Mucosa of gallbladder (tissue), 1 donor: ENCODE measurements at regions not wholly inside any gene's neighbourhood (a gene's known extent, or its start where the extent isn't known, plus 50 kb on each side); places are given as distances from the start of the nearest gene placed in this dataset.

Source experiments
- DNase-seq: peaks from one replicate; pipeline ENCODE4 v3.0.0-alpha.2; 2020; ENCODE audit warnings: low spot score
- donor health status: DM: no; HTN: no; CAD: no.

DNA sequence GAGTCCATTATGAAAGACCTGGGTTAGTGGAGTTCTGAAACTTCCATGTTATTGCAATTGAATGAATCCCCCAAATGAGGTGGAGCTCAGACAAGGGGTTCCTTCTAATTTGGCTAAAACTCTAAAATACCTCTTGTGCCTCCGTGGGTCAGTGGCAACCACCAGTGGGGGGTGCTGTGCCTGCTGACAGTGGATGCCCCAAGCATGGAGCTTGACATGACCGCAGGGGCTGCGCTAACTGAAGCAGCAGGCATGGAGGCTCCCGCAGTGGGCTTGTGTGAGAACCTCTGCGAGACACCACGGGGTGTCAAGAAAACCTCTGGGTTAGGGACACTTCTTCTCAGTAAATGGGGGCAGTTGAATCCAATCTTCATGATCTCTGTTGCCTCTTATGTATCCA, 200.5 kb downstream of the DRD1 start:
- no peak for DNase-seq

DNA sequence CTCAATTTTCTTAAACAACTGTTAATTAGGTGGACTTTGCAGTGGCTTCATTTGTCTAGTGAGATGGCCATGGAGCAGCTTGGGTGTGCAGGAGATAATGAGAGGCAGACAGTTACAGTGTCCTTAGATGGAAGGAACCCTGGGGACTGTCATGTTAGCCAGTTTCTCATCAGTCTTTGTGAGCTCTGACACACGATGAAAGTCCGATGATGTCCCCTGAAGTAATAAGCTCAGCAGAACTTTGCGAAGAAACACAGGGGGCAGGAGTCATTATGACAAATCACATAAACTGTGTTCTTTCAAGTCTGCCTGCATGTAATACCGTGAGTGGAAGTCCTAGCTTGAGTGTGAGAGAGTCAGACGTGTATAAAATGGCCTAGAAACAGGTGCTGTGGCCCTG, 201.8 kb downstream of the DRD1 start:
- DNase-seq, result no peak

DNA sequence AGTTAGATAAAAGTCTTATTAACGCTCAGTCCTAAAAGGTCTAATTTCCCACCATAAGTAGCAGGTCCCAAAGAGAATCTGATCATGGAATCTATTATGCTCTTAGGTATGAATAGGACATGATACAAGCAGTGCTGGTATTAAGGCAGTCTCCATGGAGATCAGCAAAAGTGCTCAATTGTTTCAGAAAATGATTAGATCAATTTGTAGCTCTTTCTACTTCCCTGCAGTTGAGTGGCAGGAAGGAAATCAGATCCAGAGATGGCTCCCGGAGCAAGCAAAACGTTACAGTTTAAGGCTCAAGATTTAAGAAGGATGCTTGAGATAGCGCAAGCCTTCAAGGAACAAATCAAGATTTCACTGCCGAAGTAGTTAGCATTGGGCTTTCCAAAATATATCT, 205.7 kb downstream of the DRD1 start:
- no peak for DNase-seq

DNA sequence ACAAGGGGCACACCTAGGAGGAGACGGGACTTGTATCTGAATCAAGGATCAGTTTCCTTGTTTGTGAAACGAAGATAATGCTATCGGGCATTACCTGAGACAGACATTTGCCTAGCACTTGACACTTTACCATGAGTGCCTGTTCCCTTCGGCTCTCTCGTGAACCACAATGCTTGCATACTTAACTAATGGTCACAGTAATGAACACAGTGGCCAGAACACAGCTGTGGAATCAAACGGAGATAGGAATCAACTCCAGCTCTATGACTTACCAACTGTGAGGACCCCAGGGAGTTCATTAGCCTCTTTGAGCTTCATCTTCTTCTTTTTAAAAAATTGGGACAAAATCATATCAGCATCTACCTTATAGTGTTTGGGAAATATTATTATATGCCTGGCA, 207.8 kb downstream of the DRD1 start:
- no peak for DNase-seq

DNA sequence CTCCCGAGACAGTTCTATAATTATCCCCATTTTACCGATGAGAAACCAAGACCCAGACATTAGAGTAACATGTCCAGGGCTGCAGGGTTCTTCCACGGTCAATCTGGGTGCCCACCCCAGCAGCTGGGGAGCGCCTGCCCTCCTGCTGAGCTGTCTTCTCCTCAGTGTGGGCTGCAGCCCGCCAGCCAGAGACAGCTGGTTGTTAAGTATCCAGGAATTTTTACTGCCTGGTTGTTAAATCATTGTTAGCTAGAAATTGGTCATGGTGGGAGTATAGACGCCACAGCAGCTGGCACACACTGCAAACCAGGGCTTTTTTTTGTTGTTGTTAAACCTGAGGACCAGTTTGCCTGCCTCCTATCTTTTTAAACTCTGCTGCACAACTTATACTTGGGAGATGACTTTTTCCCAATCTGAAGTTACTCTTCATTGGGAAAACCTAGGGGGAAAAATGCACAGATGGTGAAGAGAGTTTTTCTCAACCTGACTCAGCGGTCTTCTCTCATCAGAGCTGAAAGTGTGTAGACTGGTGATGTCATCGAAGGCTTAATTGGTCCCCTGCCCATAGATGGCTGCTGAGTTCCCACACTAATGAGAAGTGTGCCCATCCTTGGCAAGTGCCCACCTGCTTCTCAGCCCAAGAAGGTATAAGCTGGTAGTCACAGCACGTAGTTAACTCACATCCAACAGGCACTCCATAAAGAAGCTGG, 208.6 kb downstream of the DRD1 start:
- DNase-seq, result no peak

DNA sequence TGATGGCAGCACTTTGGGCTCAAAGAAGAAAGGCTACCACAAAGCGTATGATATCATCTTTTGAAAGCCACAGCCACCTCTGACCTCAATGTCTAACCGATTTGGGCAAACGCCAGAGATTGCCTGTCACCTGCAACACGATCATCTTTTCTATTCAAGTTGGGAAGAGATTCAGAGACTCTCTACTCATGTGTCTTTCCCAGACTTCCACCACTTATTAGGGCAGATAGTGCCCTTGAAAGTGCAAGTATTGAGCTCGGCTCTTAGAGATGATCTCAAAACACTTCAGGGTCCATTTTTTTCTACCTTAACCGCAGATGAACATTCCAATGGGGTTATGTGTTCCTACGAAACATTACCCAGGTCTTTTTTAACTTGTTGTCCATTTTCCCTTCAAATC, 213.7 kb downstream of the DRD1 start:
- DNase-seq, result no peak

DNA sequence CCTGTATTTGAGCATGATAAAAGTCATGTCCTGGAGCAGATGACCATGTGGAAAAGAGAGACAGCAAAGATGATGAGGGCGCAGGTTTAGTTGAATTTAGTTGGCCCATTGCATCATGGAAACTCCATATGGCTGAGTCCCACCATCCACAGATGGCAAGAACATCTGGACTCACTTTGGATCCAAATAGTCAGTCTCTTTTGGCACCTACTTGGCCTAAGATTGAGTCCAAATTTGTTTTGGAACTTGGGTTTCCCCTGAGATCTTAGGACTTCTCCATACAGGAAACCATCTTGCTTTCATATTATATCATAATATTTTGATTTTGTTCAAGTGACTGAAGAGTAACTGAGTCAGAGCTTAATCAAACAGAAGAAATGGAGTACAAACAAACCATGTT, 217.5 kb downstream of the DRD1 start:
- no peak for DNase-seq

DNA sequence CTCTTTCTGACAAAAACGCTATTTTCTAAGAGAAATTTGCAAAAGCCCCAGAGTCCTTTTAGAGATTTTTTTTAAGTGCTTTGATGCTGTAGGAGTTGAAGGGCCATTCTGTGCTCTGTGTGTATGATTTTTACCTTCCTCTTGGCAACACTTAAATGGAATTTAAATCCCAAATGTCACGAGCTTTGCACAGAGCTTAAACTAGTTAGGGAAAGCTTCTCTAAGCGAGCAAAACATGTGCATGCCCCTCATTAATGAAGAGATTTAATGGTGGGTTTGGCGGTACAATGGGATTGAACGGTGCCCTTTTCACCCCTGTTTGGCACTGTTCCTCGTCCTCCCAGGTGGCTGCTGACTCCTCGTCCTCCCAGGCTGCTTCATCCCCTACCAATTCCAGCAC, 220.7 kb downstream of the DRD1 start:
- DNase-seq, result no peak

DNA sequence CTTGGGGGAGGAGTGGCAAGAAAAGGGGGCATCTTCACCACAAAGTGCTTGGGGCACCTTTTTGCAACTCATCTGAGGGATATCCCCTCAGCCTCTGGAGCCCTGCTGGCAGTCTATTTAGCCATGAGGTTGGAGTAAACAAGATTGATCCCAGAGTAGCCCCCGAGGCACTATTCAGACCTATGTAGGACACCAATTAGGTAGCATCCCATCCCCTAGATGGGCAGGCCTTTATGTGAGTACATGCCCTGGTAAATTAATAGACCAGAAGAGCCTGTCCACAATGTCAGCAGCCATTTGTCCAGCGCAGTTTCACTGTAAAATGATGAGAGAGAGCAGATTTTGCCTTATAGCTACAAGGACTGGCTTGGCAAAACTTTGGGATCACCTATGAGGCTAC, 221.4 kb downstream of the DRD1 start:
- DNase-seq, result no peak

DNA sequence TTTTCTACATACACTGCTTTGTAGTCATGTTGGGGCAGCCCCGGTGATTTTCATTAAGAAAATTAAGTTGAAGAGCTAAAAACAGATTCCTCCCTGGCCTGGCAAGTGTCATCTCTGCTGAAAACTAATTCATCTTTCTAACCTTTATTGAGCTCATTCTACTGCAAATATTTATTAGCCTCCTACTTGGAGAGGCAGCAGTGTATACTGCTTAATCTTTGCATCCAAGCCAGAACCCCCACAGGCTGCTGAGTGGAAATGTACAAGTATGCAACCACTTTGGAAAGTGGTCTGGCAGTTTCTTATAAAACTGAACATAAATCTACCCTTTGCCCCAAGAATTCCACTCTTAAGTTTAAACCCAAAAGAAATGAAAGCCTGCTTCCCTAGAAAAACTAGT, 223.4 kb downstream of the DRD1 start:
- no peak for DNase-seq

DNA sequence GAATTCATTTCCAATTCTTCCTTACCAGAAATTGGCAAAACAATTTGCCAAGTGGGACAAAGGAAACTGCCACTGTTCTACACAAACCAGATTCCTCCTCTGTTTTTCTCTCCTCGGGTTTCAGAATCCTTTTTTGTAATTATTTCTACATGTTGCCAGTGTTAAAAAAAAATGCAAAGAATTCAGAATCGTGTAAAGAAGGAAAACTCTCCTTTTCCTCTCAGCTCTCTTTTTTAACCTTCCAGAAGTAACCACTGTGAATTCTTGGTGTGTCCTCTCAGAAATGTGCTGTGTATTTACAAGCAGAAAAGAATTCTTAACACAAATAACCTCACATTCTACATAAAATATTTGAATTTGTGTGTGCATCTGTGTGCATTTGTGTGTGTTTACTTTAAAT, 224.6 kb downstream of the DRD1 start:
- no peak for DNase-seq

DNA sequence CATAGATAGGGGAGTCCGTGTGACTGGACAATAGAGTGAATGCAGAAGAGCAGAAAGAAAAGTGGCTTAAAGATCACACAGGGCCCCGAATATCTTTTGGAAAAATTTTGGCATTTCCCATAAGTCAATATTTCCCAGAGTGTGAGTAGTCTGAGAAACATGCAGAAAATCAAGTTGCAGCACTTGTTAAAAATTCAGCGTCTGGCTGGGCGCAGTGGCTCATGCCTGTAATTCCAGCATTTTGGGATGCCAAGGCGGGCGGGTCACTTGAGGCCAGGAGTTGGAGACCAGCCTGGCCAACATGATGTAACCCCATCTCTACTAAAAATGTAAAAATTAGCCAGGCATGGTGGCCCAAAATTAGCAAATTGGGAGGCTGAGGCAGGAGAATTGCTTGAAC, 227.0 kb downstream of the DRD1 start:
- DNase-seq, result peak; percentile 36

DNA sequence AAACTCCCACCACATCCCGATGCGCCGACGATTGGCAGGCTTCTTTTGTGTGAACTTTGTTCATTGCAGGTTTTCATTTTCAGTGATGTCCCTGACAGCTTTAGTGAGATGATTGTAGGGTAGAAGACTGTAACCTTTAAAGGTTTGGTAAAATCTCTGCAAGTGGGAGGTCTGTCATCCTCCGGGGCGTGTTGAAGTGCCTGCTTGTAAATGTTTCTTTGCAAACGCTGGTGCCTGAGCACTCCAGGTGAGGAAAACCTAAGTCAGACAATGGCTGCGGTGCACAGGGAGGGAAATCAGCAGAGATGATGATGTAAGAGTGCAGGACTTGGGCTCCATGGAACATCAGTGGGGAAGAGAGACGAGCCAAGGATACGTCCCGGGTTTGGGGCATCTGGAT, 228.1 kb downstream of the DRD1 start:
- DNase-seq, result no peak

DNA sequence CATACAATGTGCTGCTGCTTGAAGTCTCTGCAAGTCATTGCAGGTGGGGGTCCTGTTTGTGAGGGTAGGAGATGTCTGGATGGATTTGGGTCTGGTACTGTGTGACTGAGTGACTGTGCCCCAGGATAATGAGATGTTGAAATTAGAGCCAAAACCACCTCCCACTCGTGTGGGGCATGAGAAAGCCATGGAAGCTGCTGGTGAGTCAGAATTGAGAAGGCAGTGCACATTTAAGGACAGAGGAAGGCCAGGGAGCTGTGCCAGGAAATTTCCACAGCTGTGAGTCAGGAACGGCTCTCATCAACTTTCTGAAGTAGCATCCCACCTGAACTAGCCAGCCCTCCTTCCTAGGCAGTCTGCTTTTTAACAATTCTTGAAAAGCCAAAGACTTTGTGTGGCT, 229.8 kb downstream of the DRD1 start:
- peak; percentile 18 for DNase-seq

DNA sequence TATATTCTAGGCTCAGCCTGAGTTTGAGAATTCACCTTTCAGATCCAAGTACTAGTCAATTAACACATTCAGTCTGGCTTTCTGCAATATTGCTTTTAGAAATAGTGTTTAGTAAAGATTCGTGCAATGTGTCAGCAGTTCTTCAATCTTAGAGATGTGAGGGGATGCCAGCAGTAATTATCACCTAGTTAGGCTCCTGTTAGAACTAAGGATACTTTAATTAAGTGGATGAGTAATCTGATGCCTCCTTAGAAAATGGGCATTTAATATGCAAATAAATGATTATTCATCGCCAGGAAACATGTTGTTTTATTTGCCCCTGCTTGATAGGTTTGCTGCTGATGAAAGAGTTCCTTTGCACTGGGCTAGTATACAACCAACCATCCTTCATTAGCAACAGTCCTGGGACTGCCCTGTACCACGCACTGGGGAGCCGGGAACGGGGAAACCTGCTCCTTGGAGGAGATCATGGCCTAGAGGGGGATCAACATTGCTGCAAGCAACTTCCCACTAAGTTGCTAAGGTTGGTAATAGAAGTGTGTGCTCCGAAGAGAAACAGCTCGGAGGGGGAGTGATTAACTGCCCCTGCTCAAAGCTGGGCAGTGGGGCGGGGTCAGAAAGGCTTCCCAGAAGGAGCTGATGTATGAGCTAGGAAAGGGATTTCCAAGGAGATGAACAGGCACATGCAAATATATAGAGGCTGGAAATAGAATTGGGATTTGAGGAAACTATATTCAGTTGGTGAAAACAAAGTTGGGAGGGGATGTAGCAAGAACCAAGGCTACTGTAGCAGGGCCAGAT, 231.8 kb downstream of the DRD1 start:
- DNase-seq, result no peak

DNA sequence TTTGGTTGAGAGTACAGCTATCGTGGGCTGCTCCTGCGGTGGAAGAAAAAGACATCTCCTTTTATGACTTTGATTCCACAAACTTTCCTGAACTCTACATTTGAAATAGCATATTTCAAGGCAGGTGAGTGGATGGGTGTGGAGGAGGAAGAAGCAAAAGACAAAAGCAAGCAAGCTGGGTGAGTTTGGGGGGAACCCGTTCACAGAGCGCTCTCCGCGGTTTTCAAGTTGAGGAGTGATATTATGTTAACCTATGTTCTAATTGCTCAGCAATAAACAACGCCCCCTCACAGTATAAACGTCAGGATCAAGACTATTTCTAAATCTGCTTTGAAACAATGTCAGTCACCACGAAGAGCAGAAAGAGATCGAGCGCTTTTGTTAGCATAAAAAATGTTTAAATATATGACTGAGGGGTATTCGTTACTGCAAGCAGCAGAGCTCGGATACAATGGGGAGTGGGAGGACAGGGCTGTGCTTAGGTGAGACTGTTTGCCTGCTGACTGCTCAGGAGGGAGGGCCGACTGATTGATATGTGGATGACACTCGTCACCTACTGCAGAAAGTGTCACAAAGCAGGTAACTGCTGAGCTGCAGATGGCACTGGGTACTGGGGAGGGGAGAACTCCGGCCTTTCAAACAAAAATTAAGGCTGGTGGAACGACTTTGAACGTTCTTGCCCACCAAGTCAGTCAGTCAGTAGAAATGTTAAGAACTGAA, 236.5 kb downstream of the DRD1 start:
- DNase-seq, result no peak

DNA sequence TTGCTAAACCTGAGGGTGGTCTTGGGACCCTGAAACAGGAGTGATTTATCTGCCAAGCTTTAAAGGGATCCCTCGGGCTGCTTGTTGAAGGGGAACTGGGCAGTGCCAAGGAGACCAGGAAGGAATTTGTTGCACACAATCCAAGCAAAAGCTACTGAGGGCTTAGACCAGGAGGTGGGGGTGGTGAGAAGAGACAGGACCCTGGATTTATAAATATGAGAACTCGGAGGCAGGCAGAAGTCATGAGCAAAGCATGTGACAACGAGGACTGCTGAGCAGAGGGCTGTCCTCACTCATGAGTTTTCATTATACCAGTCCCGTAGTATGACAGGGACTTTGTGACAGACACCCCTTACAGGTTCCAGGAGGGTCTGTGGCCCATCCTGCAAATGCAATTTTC, 237.3 kb downstream of the DRD1 start:
- DNase-seq, result no peak

DNA sequence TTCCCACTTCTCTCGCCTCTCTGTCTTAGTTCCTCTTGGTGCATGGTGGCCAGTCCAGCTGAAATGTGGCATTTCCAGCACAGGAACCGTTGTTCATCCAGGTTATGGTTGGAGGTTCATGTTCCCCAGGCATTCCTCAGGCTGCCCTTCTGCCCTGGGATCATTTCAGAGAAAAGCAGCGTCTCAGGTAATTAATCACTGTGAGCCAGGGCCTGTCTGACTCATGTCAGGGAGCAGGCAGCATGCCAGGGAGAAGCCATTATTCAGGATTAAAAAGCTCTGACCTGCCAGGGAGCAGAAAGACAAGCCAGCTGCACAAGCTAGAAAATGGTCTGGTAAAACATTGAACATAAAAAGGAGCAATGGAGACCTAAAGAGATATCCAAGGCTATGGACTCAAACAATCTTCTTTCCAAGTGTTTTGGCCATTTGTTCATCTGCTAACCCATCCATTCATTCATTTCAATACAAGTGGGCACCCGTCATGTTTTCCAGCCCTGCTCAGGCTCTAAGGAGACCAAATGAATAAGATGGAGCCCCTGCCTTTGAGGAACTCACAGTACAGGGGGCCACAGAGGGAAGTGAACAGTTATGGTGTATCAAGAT, 241.4 kb downstream of the DRD1 start:
- peak; percentile 16 for DNase-seq

DNA sequence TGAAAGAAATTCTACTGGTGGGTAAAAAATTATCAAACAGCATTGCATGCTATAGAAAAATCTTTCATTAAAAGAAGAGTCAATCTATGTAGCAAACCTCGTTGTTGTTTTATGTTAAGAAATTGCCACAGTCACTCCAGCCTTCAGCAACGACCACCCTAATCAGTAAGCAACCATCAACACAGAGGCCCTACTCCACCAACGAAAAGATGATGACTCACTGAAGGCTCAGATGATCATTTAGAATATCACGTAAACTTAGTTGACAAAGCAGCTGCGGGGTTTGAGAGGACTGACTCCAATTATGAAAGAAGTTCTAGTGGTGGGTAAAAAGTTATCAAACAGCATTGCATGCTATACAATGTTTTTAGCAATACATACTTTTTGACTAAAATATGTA, 242.6 kb downstream of the DRD1 start:
- no peak for DNase-seq

DNA sequence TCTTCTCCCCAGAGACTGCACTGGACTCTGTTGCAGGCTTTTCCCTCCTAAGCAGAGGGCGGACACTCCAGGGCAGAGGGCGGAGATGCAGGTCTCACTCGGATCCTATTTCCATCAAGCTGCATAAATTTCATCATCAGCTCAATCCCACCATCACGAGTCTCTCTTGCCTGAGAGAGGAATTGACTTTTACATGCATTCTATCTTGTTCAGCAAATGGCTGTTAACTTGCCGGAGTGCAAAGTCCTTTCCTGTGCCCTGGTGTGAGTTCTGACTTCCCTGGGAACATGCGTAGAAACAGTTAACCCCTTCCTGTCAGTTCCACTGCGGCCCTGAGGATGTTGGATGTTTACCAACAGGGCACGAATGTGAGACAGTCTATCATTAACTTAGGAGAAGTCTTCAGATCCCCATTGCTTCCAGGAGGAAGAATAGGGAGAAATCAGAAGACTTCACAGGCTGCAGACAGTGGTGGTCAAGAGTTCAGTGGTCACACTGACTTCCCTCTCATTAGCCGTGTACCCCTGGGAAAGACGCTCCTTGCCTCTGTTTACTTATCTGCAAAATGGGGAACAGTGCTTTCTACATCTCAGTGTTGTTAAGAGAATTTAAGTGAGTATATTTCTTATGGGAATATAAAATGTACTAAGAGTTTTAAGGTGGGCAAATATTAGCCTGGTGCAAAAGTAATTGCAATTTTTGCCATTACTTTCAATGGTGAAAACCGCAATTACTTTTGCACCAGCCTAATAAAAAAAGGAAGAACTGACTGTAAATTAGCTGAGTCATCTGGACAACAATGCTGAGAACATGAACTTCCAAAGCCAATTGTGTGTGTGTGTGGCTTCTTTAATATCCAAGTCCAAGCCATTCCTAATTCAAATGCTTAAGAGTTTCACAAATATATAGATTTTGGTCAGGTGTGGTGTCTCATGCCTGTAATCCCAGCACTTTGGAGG, 248.0 kb downstream of the DRD1 start:
- no peak for DNase-seq

DNA sequence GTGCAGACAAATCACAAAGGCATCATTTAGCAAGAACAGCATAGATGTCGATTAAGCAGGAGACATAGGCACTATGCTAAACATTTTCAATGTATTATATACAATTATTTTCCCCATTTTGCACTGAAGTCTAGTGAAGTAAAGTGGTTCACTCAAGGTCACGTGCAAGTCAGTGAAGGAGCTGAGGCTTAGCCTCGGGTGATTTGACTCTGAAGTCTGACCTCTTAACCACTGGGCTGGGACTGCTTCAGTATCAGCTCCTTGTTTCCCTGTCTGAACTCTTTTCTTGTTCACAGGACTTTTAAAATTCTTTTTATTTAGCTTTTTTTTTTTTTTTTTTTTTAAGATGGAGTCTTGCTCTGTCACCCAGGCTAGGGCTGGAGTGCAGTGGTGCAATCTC, 262.7 kb downstream of the DRD1 start:
- no peak for DNase-seq
